GM19463 (cell line): ENCODE measurements at regions not wholly inside any gene's neighbourhood (a gene's known extent, or its start where the extent isn't known, plus 50 kb on each side); places are given as distances from the start of the nearest gene placed in this dataset.
"Not testable (repeated sequence)": the region's sequence is repeated elsewhere in the genome, so short reads cannot be mapped to it uniquely, and the experiment has no call there.

ENCODE experiments used
- ATAC-seq: cut with Tn5 transposase; IDR thresholded peaks from one replicate; pipeline ENCODE4 v1.9.1; 2021; ENCODE audit warnings: mild to moderate bottlenecking, moderate library complexity; ENCODE audit not compliant: unreplicated experiment

GRCh38 chr5:164253764-164254163 is 748.3 kb downstream of the MAT2B start:
- no peak for ATAC-seq

GRCh38 chr5:164255598-164256213 is 750.3 kb downstream of the MAT2B start:
- ATAC-seq: no peak

- ATAC-seq: no peak
Observed at GRCh38 chr5:164256351-164256750, 750.9 kb downstream of the MAT2B start.

- no peak for ATAC-seq
Observed at GRCh38 chr5:164256954-164257353, 751.5 kb downstream of the MAT2B start.

GRCh38 chr5:164265566-164265965 is 760.1 kb downstream of the MAT2B start:
- ATAC-seq: no peak

DNA sequence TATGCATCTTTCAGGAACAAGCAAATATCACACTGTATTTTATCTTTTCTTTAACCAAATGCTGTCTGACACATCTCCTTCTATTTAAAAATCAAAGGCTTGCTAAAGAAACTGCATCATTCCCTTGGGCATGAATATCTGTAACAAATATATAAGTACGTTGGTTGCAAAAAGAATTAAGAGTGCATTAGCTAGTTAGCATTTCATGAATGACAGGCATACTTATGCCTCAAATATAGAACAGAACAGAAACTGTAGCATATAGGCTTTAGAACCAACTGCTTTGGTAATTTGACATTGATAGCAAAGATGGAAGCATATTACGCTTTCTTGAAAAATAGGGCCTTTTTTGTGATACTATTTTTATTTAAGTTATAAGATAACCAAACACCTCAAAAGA is 761.2 kb downstream of the MAT2B start:
- no peak for ATAC-seq

DNA sequence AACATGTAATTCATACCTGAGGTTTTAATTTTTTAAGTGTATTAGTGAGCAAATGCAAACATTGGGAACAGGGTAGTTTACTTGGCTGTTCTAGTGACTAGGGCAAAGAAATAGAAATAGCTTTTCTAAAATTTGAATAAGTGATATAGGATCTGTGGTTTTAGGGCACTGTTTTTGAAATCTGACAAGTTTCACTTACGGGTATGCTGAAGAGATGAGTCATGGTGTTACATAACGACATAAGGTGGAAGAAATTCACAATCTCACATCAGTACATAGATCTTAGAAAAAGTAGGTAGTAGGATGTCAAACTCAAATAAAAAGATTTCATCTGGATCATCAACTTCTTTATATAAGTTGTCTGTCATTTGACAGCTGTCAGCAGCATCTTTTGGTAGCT is 772.3 kb downstream of the MAT2B start:
- ATAC-seq: peak; percentile 70

DNA sequence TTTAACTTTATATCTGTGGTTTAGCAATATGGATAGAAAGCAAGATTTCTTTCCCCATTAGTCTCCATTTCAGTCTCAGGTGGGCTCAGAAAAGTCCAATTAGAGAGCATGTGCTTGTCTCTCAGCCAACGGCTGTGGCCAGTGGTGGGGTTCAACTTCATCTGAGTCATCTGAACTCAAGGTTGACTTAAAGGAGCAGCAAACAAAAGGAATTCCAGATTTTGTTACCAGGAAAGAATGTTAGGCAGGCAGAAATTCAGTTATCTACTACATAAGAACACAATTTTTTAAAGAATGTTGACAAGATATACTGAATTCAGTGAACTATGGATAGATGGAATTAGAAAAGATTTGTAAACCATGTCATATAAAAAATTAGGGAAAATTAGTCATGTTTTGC is 784.1 kb downstream of the MAT2B start:
- no peak for ATAC-seq

DNA sequence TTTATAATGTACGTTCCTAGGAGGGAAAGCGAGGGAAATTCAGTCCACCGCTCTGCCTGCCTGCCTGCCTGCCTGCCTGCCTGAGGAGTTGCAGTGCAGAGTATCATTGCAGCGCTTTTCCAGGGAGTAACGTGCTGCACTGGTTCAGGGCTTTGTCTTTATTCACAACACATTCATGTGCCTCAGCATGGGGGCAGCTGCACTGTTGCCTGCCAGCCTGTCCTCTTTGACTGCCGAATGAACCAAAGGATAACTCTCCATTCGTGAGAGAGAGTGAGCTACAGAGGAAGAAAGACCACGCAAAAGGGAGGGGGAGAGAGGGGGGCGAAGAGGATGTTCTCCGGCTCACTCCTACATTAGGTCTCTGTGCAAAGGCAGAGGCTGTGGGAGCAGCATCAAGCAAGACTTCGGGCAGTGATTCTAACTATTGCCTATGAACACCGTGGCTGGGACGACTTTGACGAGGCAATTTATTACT is 791.2 kb downstream of the MAT2B start:
- no peak for ATAC-seq

- no peak for ATAC-seq
Observed at GRCh38 chr5:164298165-164298564, 792.7 kb downstream of the MAT2B start.

DNA sequence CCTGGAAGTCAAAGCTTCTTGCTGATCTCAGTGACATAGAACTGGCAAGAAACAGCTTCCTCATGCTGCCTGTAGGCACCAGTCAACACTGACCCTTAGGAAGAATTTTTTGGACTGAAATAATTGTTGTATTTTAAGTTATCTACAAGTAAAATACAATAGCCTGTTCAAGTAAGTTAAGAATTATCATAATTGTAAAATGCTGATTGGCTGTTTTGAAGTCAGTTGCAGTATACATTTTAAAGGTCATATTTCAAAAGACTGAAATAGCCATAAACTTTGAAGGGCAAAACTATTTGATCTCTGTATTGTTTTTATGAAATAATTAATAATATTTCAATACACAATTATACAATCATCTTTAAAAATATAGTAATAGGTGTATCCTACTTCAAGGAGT is 794.9 kb downstream of the MAT2B start:
- ATAC-seq: no peak

- no peak for ATAC-seq
Observed at GRCh38 chr5:164301136-164301535, 795.7 kb downstream of the MAT2B start.

- ATAC-seq: no peak
Observed at GRCh38 chr5:164301708-164302107, 796.3 kb downstream of the MAT2B start.

DNA sequence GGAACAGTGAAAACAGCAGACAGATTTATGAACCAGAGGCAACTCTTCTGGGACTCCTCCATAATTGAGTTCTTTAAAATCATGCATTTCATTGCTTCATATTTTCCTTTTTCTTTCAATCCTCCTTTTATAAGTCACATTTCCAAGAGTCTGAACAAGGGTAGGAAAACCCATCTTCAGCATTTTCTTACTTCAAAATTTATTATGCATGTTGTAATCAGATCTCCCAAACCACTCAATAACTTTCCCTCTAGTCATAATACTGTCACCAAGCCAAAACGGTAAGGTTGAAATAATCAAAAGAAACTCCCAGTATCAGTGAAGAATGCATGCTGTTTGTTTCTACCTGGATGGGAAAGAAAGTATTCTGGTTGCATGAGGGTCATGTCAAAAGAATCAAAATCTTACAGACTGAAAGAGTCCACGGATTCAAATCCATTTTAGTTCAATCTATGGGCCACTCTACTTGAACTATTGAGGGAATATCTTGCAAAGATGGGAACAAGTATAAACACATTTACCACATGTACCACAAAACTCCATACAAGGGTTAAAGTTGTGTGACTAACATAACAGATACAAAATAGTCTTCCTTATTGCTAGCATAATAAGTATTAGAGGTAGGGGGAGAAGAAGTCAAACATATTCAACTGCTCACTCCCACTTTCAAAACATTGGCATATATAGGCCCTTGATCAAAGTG is 797.3 kb downstream of the MAT2B start:
- no peak for ATAC-seq

DNA sequence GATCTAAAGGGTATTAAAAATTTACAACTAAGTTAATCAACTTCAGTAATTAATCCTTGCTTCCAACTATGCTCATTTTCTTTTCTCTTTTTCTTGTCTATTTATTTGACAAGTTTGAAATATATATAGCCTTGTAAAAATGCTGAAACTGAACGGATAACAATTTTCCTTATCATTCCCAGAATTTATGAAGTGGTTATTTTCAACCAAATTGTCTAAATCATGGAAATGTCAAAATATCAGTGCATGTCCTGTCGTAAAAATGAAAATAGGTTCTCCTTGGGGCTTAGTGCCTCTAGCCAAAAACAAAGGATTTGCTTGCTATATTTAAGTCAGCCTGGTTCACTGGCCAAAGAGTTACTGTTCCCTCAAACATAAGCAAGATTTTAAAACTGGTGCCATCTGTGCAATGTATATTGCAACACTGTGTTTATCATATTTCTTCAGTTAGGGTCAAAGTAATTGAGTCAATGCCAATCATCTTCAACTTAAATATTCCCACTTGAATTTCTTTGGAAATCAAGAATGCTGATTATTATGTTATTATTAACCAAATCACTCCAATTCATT is 798.3 kb downstream of the MAT2B start:
- no peak for ATAC-seq

GRCh38 chr5:164306662-164307061 is 801.2 kb downstream of the MAT2B start:
- ATAC-seq: no peak

- no peak for ATAC-seq
Observed at GRCh38 chr5:164312801-164313200, 807.4 kb downstream of the MAT2B start.

- ATAC-seq: no peak
Observed at GRCh38 chr5:164317676-164318075, 812.3 kb downstream of the MAT2B start.

DNA sequence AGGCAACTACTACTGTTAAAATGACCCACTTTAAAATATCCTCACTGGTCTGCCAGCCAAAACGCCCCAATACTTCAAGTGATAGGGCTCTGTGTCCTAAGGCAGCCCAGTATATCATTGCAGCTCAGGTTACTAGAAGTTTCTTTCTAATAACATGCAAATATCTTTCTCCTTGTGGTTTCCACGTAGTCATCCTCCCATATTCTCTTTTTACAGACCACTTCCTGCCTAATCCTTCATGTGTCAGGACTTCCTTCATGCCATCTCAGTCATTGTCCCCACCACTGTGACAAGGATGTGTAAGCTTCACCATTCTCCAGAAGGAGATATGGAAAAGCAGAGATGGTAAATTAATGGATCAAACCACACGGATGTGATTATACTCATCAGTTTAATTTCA is 813.7 kb downstream of the MAT2B start:
- no peak for ATAC-seq

DNA sequence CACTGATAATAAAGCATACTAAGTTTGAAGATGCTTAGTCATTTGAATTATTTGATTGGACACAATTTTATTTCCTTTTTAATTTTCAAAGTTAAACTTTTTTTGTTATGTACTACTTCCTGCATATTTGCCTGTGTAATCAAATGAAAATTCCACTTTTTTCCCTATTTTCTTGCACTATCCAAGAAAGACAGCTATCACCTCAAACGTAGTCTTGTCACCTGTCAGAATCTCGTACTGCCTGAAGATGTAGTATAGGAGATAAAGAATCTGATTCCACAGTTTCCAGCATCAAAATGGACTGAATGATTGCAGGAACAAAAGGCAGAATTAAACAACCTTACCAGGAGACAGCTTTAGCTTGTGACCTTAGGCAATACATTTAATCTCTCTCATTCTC is 818.8 kb downstream of the MAT2B start:
- no peak for ATAC-seq

DNA sequence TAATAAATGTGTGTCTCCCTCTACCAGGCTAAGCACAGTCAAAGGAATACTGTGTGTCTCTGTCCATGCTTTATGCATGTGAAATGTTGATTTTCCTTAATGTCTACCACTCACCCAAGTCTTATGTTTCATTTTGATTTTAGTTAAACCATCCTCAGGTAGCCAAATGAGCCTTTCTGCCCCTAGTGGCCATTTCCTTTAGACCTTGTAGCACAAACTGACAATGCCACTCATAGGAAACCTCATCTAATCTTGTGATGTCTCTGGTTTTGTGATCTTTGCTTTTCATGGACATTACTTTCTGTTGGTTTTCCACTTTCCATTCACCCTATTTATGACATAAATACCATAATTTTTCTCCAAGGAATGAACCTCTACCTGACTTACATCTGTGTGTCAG is 820.8 kb downstream of the MAT2B start:
- ATAC-seq: no peak

DNA sequence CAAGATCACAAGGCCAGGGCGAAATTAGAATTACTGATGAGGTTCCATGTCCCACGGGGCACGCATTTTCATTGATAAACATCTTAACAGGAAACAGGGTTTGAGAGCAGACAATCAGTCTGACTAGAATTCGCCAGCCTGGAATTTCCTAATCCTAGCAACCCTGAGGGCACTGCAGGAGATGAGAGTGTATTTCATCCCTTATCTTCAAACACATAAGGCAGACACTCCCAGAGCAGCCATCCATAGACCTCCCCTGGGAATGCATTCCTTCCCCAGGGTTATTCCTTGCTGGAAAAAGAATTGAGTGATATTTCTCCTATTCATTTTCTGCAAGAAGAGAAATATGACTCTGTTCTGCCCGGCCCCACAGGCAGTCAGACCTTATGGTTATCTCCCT is 821.7 kb downstream of the MAT2B start:
- ATAC-seq: not testable (repeated sequence)
